Daoy (cell line): ENCODE measurements at regions not wholly inside any gene's neighbourhood (a gene's known extent, or its start where the extent isn't known, plus 50 kb on each side); places are given as distances from the start of the nearest gene placed in this dataset.

ENCODE experiments used
- DNase-seq: peaks from one replicate; pipeline ENCODE4 v3.0.0-alpha.2; 2015; ENCODE audit warnings: low read depth

DNA sequence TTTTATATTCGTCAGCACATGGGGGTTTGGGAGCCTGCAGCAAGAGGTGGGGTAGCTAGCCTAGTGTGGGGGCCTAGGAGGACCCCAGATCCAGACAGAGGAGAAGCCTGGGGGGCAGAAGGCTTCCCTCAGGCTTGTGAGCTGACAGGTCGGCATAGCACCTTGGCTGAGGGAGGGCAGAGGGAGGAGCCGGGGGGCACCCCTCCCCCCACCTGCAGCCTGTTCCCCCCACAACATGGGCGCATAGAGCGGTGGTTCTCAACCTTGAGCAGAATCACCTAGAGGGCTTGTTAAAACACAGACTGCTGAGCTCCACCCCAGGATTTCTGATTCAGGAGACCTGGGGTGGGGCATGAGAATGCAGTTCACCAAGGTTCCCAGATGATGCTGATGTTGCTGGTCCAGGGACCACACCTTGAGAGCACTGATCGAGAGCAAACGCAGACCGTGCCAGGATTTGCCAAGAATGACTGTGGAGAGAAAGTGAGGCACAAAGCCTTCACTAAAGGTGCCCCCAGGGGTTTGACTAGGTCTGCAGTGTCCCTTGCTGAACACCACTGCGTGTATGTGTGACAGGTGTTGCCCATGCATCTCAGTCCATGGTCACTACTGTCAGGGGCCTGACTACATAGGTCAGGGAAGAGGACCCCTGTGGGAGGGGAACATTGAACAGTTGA lies 163.3 kb downstream of the MACROH2A1 start:
- no peak for DNase-seq

GRCh38 chr5:135234666-135235401 lies 164.2 kb downstream of the MACROH2A1 start:
- DNase-seq, result no peak

- DNase-seq, result no peak
These were observed 164.8 kb downstream of the MACROH2A1 start for GRCh38 chr5:135234242-135234641.

GRCh38 chr5:135233477-135233876 lies 165.6 kb downstream of the MACROH2A1 start:
- DNase-seq, result no peak

DNA sequence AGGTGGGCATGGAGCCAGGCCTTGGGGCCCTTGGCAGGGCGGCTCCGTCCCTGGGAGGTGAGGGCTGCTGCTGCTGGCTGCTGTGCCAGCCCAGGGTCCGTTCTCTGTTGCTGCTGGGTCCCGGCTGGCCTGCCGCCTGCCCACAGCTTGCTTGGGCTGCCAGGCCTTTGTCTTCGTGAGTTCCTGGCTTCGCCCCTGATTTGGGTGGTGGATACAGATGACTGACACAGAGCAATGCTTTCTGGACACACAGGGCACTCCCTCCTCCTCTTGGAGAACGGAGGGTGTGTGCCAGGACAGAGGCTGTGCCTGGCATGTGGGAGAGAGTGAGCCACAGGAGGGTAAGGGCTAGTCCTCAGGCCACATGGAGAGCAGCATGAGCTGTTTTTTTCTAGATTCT lies 166.1 kb downstream of the MACROH2A1 start:
- DNase-seq, result peak; percentile 40

DNA sequence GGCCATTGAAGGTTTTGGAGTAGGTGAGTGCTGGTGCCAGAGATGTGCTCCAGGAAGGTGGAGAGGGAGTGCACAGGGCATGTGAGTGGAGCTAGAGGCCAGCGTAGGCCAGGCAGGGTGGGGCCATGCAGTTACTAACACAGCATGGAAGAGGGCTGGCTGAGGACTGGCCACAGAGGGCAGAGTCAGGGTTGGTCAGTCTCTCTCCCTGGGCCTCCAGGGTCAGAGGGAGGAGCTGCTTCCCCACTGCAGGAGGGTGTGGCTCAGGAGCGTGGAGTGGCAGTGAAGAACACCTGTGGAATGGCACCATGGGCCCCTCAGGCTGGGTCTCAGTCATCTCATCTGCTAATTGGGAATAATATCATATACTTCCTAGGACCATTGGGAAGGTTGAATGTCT lies 167.7 kb downstream of the MACROH2A1 start:
- DNase-seq, result no peak

GRCh38 chr5:135230251-135230925 lies 168.6 kb downstream of the MACROH2A1 start:
- peak; percentile 82 for DNase-seq

GRCh38 chr5:135229679-135230132 lies 169.3 kb downstream of the MACROH2A1 start:
- DNase-seq, result no peak

- DNase-seq, result no peak
These were observed 169.9 kb downstream of the MACROH2A1 start for GRCh38 chr5:135229122-135229521.

- no peak for DNase-seq
These were observed 170.8 kb downstream of the MACROH2A1 start for GRCh38 chr5:135228222-135228621.

DNA sequence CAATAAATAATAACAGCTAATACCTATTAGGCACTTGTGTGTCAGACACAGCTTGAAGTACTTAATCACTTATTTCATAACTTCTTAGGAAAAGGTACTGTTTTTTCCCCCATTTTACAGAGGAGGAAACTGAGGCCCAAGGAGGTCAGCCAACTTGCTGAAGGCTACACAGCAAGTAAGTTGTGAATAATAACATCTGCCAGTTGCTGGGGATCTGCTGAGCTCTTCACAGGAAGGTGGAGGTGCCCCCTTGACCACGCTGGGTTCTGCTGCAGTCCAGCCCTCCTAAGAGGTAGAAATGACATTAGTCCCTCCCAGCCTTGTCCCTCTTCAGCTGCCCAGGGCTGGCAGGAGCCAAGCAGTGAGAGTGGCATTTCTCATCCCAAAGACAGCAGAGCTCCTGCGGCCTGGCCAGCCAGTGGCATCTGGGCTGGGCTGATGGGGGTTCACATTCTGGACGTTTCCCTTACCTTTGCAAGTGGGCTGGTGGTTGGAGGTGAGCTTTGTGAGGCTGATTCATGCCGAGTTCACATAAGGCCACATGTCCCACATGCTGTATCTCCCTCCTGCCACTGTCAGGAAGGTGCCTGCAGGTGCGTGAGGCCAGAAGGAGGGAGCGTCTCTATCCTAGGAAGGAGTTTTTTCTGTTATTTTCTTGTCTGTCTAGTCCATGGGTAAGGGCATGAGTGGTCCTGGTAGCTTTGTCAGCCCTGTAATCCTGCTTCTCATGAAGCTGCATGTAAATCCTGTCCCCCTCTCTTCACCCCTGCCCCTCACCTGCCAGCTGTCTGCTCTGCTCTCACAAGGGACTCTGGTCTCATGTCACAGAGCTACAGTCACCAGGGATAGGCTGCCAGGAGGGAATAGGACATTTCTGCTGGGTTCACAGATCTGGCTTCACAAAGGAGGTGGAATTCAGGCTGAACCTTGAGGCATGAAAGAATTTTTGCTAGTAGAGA lies 171.7 kb downstream of the MACROH2A1 start:
- DNase-seq, result no peak

DNA sequence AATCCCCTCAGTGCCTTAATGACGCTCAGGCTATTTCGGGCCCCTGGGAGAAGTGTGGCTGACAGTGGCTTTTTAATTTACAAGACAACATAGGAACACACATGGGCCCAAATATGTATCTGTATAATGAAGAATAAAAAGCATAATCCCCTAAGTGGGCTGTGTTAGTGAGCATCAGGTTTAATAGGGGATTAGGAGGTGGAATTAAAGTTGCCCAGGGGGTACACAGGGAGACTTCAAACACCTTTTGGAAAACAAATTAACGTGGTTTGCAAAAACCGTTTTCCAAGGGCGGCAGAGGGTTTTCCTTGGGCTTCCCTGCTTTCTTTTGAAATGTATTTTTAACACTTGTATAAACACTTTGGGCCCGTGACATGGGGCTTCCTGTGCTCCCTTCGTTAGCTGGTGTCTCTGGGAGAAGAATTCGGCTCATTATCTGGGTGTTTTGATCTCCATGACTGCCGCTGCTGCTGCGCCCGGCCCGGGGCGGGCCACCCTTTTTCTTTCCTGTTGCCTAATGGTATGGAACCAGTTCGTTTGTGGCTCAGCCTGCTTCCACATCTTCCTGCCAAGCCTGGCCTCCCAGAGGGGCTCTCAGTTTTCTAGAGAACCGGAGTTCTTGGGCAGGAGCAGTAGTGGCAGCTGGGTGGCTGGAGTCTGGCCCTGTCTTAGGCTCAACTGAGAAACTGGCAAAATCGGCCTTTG lies 173.0 kb downstream of the MACROH2A1 start:
- no peak for DNase-seq

DNA sequence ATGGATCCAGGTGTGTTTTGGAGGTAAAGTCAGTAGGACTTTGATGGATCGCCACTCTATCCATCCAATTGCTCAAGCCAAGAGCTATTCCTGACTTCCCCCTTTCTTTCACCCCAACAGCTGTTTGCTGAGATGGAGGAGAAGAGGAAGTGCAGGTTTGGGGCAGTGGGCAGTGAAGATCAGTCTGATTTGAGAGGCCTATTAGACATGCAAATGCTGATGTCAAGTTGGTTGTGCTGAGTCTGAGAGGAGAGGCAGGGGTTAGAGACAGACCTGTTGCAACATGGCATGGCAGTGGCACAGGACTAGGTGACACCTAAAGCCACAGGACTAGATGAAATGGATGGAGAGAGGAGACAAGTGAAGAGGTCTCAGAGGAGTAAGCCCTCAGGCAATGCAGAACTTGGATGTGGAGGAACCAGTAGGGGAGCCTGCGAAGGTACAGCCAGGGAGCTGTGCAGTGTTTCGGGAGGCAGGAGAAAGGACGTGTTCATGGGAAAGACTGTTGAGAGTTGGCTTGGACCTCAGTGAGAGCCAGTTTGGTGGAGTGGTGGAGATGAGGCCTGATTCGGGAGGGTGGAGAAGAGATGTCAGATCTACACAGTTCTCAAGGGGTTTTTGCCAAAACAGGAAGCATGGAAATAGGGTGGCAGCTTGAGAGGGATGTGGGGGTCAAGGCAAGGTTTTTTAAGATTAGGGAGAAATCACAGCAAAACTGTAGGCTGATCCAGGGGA lies 175.0 kb downstream of the MACROH2A1 start:
- DNase-seq, result no peak

DNA sequence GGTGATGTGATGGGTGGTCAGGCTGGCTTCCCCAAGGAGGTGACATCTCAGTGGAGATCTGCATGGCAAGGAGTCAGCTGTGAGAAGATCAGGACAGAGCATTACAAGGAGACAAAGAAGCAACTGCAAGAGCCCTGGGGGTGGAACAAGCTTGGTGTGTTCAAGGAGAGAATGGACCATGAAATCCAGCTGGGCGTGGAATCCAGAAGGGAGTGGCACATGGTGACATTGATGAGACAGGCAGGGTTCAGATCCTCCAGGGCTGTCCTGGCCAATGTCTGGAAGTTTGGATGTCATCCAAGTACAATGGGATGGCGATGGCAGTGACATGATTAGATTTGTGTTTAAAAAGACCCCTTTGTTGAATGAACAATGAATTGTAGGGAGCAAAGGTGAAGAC lies 175.6 kb downstream of the MACROH2A1 start:
- DNase-seq, result no peak

DNA sequence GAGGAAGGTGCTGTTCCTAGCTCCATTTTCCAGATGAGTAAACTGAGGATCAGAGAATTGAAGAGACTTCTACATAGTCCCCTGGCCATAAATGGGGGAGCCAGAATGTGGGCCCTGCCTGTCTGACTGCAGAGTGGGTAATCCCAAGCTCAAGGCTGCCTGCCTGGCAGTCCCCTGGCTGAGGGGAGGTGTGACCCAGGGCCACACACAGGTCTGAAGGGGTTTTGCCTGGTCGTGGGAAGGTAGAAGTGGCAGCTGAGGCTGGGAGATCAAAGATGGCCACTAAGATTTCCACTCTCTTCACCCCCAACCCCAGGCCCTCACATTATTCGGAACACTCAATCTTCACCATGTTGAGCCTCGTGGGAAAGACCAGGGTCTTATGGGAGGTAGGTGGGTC lies 176.3 kb downstream of the MACROH2A1 start:
- DNase-seq, result no peak

- DNase-seq, result peak; percentile 62
These were observed 176.8 kb downstream of the MACROH2A1 start for GRCh38 chr5:135222171-135222681.

- DNase-seq, result no peak
These were observed 177.3 kb downstream of the MACROH2A1 start for GRCh38 chr5:135221696-135222095.

- DNase-seq, result no peak
These were observed 177.9 kb downstream of the MACROH2A1 start for GRCh38 chr5:135221187-135221473.

- no peak for DNase-seq
These were observed 178.4 kb downstream of the MACROH2A1 start for GRCh38 chr5:135220394-135221186.
